ENCODE measurements at regions not wholly inside any gene's neighbourhood (a gene's known extent, or its start where the extent isn't known, plus 50 kb on each side); places are given as distances from the start of the nearest gene placed in this dataset.
"Not testable (repeated sequence)": the region's sequence is repeated elsewhere in the genome, so short reads cannot be mapped to it uniquely, and the experiment has no call there.

DNA sequence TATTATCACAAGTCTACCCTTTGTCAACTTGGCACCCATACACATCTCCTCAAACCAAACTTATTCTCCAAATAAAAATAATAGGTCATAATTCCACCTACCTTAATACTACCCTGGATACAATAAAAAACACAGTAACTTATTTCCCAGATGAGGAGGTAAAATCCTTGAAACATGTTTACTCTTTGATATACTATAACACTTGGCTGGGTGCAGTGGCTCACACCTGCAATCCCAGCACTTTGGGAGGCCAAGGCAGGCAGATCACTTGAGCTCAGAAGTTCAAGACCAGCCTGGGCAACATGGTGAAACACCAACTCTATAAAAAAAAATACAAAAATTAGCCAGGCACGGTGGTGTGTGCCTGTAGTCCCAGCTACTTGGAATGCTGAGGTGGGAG is 54.4 kb upstream of the PRSS3 start:
- not testable (repeated sequence) for DNase-seq

DNA sequence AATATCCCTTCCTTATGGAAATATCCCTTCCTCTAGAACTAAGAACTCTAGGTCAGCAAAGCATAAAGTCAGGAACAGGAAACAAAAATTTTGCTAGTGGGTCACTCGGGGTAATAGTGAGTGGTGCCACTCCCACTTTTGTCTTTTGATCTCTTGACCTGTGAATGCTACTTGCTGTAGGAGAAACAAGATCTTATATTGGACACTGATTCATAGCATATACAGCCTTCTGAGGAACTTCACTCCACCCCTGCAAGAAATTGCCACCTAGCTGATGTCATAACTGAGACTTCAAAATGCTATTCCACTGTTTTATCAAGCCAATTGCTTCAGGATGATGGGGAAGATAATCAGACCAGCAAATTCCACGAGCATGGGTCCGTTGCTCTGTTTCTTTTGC is 53.3 kb upstream of the PRSS3 start:
- DNase-seq = no peak

DNA sequence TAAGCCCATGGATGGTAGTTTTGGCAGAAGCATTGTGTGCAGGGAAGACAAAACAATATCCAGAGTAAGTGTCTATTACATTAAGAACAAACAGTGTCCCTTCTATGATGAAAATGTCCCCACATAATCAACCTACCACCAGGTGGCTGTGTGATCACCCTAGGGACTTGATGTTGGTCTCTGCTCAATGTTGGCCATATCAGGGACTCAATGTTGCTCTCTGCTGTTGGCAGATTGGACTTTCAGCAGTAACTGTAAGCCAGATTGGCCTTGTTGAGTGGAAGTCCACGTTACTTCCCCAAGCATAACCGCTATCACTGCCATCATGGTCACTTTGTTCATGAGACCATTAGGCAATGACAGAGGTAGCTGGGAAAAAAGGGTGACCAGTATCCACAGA is 52.8 kb upstream of the PRSS3 start:
- no peak for DNase-seq
